Naive thymus-derived CD4-positive, alpha-beta T cell (primary cell): ENCODE measurements at regions not wholly inside any gene's neighbourhood (a gene's known extent, or its start where the extent isn't known, plus 50 kb on each side); places are given as distances from the start of the nearest gene placed in this dataset.
A peak's percentile ranks its signal among the peaks of the same experiment; 100 is the strongest.

Source experiments
- ATAC-seq: fragments of 150-1000 bp; cut with Tn5 transposase; 2 replicates; pipeline ENCODE4 v1.10.0; 2021; ENCODE audit warnings: mild to moderate bottlenecking, moderate library complexity
- CTCF ChIA-PET: fragments of 350-600 bp; sonication (Branson Sonifier 250); formaldehyde crosslinking; loops from one replicate; lab custom pipeline; 2021; ENCODE audit warnings: antibody characterized with exemption; lab: Charles Lee
- POLR2A ChIA-PET: fragments of 350-600 bp; sonication (Branson Sonifier 250); formaldehyde crosslinking; loops from one replicate; lab custom pipeline; 2021; ENCODE audit warnings: antibody characterized with exemption, inconsistent platforms; lab: Charles Lee
- DNase-seq, 9 donors: peaks; one replicate each; pipeline versions ENCODE4 v3.0.0 to v3.0.0-alpha.2; 2020 to 2022; ENCODE audit warnings: mixed read lengths in 1 of 9
- H3K27ac ChIP-seq: one replicate; pipeline ENCODE4 v1.7.0; 2013; ENCODE audit warnings: mild to moderate bottlenecking, low read depth, low read length, moderate library complexity
- H3K27me3 ChIP-seq, 2 donors: one replicate each; pipeline ENCODE4 v1.7.0; 2013; ENCODE audit warnings: low read length in 2 of 2, mild to moderate bottlenecking in 2 of 2, moderate library complexity in 2 of 2; ENCODE audit not compliant: control insufficient read depth in 2 of 2, insufficient read depth in 2 of 2
- H3K36me3 ChIP-seq, 3 experiments: 1 replicate in 2 of 3; 2 replicates in 1 of 3; pipeline ENCODE4 v1.7.0; 2013; ENCODE audit warnings: low read length in 3 of 3, mild to moderate bottlenecking in 3 of 3, moderate library complexity in 1 of 3; ENCODE audit not compliant: insufficient read depth in 3 of 3, control insufficient read depth in 2 of 3
- H3K4me1 ChIP-seq, 2 donors: one replicate each; pipeline ENCODE4 v1.7.0; 2013; ENCODE audit warnings: low read length in 2 of 2, mild to moderate bottlenecking in 2 of 2, moderate library complexity in 1 of 2; ENCODE audit not compliant: control insufficient read depth in 2 of 2, insufficient read depth in 2 of 2
- H3K4me3 ChIP-seq: 2 replicates; pipeline ENCODE4 v1.7.0; 2013; ENCODE audit warnings: mild to moderate bottlenecking, low read length
- H3K9me3 ChIP-seq, 3 experiments: 1 replicate in 2 of 3; 2 replicates in 1 of 3; pipeline ENCODE4 v1.7.0; 2013; ENCODE audit warnings: low read length in 3 of 3; ENCODE audit not compliant: control insufficient read depth in 2 of 3
- H3K27ac Mint-ChIP-seq, 9 donors: one replicate each; pipeline ENCODE4 v1.8.0; 2020 to 2022; ENCODE audit warnings: mixed read lengths in 9 of 9, mild to moderate bottlenecking in 8 of 9, moderate library complexity in 5 of 9, inconsistent platforms in 2 of 9
- H3K27me3 Mint-ChIP-seq, 5 donors: one replicate each; pipeline ENCODE4 v1.8.0; 2021 to 2022; ENCODE audit warnings: mixed read lengths in 5 of 5, mild to moderate bottlenecking in 1 of 5
- H3K36me3 Mint-ChIP-seq, 5 donors: one replicate each; pipeline ENCODE4 v1.8.0; 2020 to 2022; ENCODE audit warnings: mixed read lengths in 5 of 5, mild to moderate bottlenecking in 3 of 5, inconsistent platforms in 1 of 5
- H3K4me1 Mint-ChIP-seq, 7 donors: one replicate each; pipeline ENCODE4 v1.8.0; 2020 to 2022; ENCODE audit warnings: mixed read lengths in 7 of 7, mild to moderate bottlenecking in 3 of 7, inconsistent platforms in 1 of 7
- H3K4me3 Mint-ChIP-seq, 10 donors: one replicate each; pipeline ENCODE4 v1.8.0; 2020 to 2022; ENCODE audit warnings: mild to moderate bottlenecking in 10 of 10, mixed read lengths in 10 of 10, moderate library complexity in 6 of 10, inconsistent platforms in 2 of 10
- H3K9me3 Mint-ChIP-seq, 11 donors: one replicate each; pipeline ENCODE4 v1.8.0; 2020 to 2022; ENCODE audit warnings: mixed read lengths in 11 of 11, mild to moderate bottlenecking in 4 of 11, inconsistent platforms in 1 of 11, moderate library complexity in 1 of 11
- intact Hi-C, 2 donors: fragments of 100-400 bp; cut with micrococcal nuclease; formaldehyde crosslinking; loops; one replicate each; pipeline ENCODE4 v1.15.1; 2023

DNA sequence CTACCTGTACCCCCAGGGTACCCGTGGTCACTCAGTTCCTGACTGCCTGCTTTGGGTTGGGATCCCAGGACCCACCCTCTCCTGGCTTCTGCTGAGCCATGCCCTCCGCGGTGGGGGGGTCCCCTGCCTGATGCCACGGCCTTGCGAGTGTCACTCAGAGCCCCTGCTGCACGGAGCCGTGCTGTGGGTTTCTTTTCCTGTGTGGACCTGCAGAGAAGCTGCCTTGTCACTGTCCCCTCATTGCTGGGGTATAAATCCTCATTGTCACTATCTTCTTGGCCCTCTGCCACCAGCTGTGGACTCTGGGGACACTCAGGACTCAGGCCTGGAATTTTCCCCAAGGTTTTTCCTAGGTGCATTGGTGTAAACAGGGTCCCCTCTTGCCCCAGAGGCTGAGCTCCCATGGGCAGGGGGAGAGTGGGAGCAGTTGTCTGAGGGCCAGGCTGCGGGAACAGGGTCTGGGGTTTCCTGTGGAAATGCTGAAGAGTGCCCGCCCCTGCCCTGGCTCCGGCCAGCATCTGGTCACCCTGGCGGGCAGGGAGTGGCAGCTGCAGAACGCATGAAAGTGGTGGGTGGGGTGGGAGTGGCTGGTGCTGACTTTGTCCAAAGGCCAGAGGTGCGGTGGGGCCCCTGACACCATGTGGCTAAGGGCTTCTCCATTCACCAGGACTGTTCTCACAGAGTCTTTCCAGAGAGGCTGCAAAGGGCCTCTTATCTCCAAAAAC lies 191.7 kb downstream of the GOLGA6L6 start:
- Mint-ChIP-seq H3K27ac (no peak overlapping the region), H3K27me3 (peaks cover 0 to 13% (median 0%) of the 10 kb centered on the region in 5 donors), H3K4me1 (peaks cover 0 to 1% (median 0%) of the 10 kb centered on the region in 7 donors), H3K36me3 (no peaks in the 10 kb centered on the region), H3K9me3 (no peaks in the 10 kb centered on the region), H3K4me3 (no peak overlapping the region)
- H3K9me3 ChIP-seq, result peaks cover 0 to 5% (median 0%) of the 10 kb centered on the region in 3 experiments
- H3K27ac ChIP-seq, result no peak overlapping the region
- ATAC-seq (peak; percentile 8), DNase-seq (peak in 2 of 9 donors; percentile 14 to 24)
- H3K27me3 ChIP-seq, result no peaks in the 10 kb centered on the region
- CTCF ChIA-PET, result no interaction called here
- POLR2A ChIA-PET, result no interaction called here
- no peaks in the 10 kb centered on the region for H3K36me3 ChIP-seq
- H3K4me1 ChIP-seq, result peaks cover 0 to 19% of the 10 kb centered on the region in 2 donors
- intact Hi-C loops, result no loop called here
- H3K4me3 ChIP-seq, result no peak overlapping the region

DNA sequence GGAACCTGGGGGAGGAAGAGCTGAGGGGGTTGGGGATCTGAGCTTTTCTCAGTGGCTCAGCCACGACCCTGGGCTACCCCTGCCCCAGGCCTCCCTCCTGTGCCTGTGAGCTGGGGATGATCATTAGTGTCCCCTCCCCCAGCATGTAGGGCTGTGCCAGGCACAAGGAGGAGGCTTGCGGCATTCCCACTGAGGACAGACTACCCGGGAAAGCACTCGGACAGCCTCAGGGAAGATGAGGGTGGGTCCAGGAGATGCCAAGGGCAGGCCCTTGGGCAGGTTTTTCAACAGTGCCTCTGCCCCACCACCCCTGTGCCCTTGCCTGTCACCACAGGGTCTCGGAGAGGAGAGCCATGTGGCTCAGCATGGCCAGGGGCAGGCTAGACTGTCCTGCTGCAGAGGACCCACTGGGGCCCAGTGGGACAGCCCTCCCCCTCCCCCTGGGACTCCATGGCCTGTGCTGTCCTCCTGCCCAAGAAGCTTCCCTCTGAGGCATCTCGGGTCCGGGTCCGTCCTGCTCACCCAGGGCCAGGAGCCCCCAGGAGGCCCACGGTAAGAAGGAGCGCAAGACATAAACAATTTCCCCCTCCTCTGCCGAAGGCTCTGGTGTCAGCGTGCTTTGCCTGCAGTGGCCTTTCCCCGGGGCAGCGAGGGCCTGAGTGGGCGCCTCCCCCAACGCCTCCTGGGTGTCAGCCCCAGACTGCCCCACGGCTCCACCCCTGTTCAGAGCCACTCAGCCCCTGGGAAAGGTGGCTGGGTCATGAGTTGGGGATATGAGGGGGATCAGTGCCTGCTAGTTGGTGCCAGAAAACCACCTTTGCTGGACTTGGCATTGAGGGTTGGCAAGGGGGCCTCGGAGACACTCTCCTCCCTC lies 192.5 kb downstream of the GOLGA6L6 start:
- no peaks in the 10 kb centered on the region for H3K9me3 Mint-ChIP-seq
- POLR2A ChIA-PET, result no interaction called here
- H3K9me3 ChIP-seq, result peaks cover 0 to 5% (median 0%) of the 10 kb centered on the region in 3 experiments
- H3K4me1 Mint-ChIP-seq, result peaks cover 0 to 1% (median 0%) of the 10 kb centered on the region in 7 donors
- H3K27ac ChIP-seq, result no peak overlapping the region
- peaks cover 0 to 13% (median 0%) of the 10 kb centered on the region in 5 donors for H3K27me3 Mint-ChIP-seq
- no peak overlapping the region for H3K4me3 Mint-ChIP-seq
- DNase-seq (peak in 1 of 9 donors; percentile 22), ATAC-seq (peak; percentile 5)
- peaks cover 0 to 17% of the 10 kb centered on the region in 2 donors for H3K4me1 ChIP-seq
- H3K36me3 Mint-ChIP-seq, result no peaks in the 10 kb centered on the region
- H3K4me3 ChIP-seq, result no peak overlapping the region
- CTCF ChIA-PET, result interaction anchor here (1.2 kb wide), 1 partner anchor 1874 kb away, joined by 4 read pairs; no protein-coding TSS in a partner anchor
- H3K27me3 ChIP-seq, result no peaks in the 10 kb centered on the region
- H3K36me3 ChIP-seq, result no peaks in the 10 kb centered on the region
- intact Hi-C loops, result no loop called here
- H3K27ac Mint-ChIP-seq, result no peak overlapping the region

DNA sequence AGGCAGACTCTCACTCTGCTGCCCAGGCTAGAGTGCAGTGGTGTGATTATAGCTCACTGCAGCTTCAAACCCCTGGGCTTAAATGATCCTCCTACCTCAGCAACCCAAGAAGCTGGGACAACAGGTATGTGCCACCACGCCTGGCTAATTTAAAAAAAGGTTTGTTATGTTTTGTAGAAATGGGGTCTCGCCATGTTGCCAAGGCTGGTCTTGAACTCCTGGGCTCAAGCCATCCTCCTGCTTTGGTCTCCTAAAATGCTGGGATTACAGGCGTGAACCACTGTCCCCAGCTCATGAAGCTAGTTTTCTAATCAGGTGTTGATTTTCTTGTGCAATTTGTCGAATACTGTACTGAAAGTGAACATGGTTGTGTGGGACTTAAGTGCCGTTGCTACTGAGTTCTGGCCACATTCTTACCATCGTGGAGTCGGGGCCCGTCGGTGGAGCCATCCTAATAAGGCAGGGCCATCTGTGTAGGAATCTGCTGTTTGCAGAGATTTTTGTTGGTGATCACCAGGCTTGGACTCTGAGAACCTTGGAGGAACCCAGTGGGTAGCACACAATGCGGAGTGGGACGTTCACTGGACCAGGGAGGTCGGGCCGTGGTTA lies 193.2 kb downstream of the GOLGA6L6 start:
- intact Hi-C loops, result no loop called here
- H3K9me3 Mint-ChIP-seq, result no peaks in the 10 kb centered on the region
- H3K9me3 ChIP-seq, result peaks cover 0 to 5% (median 0%) of the 10 kb centered on the region in 3 experiments
- H3K27ac ChIP-seq, result no peak overlapping the region
- peaks cover 0 to 10% of the 10 kb centered on the region in 2 donors for H3K4me1 ChIP-seq
- H3K36me3 Mint-ChIP-seq, result no peaks in the 10 kb centered on the region
- H3K36me3 ChIP-seq, result no peaks in the 10 kb centered on the region
- ChIA-PET CTCF (interaction anchor here (1.2 kb wide), 1 partner anchor 1874 kb away, joined by 4 read pairs; no protein-coding TSS in a partner anchor), POLR2A (no interaction called here)
- no peaks in the 10 kb centered on the region for H3K27me3 ChIP-seq
- H3K4me1 Mint-ChIP-seq, result peaks cover 0 to 1% (median 0%) of the 10 kb centered on the region in 7 donors
- ATAC-seq (no peak), DNase-seq (no peak)
- H3K4me3 ChIP-seq, result no peak overlapping the region
- no peak overlapping the region for H3K27ac Mint-ChIP-seq
- no peak overlapping the region for H3K4me3 Mint-ChIP-seq
- H3K27me3 Mint-ChIP-seq, result peaks cover 0 to 13% (median 0%) of the 10 kb centered on the region in 5 donors

DNA sequence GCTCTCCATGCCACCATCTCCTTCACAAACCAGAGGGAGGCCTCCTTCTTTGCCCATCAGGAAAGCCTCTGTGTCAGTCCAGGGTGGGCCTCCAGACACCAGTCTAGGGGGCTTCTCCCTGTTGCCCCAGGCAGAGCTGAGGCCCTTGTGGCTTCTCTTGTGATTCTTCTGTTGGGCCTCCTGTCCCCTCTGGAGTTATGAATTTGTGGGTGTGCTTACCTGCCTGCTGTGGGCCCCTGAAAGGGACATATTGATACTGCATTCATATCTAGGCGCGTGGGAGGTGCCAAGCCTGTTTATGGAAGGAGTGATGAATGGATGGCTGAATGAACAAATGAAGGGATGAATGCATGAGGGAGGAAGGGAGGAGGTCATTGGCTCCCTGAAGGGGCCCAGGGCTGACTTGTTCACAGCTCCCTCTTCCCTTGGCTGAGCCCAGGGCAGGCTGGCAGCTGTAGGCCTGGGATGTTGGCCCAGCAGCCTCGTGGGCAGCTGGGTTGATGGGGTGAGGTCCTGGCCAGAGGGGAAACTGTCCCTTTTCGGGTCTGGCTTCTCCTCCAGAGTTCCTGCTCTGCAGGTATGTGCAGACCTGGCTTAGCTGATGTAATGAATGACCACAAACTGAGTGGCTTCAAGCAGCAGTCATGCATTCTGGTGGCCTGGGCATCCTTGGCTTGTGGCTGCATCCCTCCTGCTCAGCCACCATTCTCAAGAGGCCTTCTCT lies 195.4 kb downstream of the GOLGA6L6 start:
- no peaks in the 10 kb centered on the region for H3K9me3 Mint-ChIP-seq
- H3K4me1 Mint-ChIP-seq, result peaks cover 0 to 1% (median 0%) of the 10 kb centered on the region in 7 donors
- no peak overlapping the region for H3K27ac Mint-ChIP-seq
- Histone ChIP-seq H3K4me3 (no peak overlapping the region), H3K27me3 (no peaks in the 10 kb centered on the region), H3K27ac (no peak overlapping the region), H3K36me3 (no peaks in the 10 kb centered on the region), H3K4me1 (no peaks in the 10 kb centered on the region), H3K9me3 (peaks cover 0 to 5% (median 0%) of the 10 kb centered on the region in 3 experiments)
- peaks cover 0 to 12% (median 0%) of the 10 kb centered on the region in 5 donors for H3K27me3 Mint-ChIP-seq
- intact Hi-C loops, result no loop called here
- no peak overlapping the region for H3K4me3 Mint-ChIP-seq
- ChIA-PET CTCF (no interaction called here), POLR2A (no interaction called here)
- ATAC-seq (no peak), DNase-seq (peak in 1 of 9 donors; percentile 6)
- no peaks in the 10 kb centered on the region for H3K36me3 Mint-ChIP-seq

DNA sequence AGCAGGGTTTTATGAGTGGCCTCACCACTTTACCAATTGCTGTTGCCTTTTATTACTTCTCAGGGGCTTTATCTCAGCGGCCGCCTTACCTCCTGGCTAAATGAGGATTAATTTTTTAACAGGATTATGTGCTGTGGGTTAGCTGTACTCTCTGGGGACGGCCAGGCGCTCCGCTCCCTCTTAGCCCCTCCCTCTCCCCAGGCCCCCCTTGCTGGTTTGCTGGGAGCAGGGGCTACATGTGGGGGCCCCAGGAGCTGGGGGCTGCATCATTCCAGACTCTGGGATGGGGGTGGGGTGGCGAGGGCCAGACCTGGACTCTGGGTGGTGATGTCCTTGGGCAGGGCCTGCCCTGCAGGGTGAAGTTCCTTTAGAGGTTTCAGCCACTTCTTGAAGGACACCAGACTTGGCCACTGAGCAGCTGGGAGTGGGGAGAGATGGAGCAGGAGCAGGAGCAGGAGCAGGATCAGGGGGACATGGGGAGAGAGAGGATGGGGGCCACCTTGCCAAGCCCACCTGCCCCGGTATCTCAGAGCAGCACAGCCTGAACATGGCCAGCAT lies 196.1 kb downstream of the GOLGA6L6 start:
- Histone ChIP-seq H3K36me3 (no peaks in the 10 kb centered on the region), H3K4me3 (no peak overlapping the region), H3K27ac (no peak overlapping the region), H3K27me3 (no peaks in the 10 kb centered on the region), H3K4me1 (no peaks in the 10 kb centered on the region), H3K9me3 (peaks cover 0 to 5% (median 0%) of the 10 kb centered on the region in 3 experiments)
- Mint-ChIP-seq H3K9me3 (no peaks in the 10 kb centered on the region), H3K27ac (no peak overlapping the region), H3K4me3 (no peak overlapping the region), H3K27me3 (peaks cover 0 to 9% (median 0%) of the 10 kb centered on the region in 5 donors), H3K4me1 (peaks cover 0 to 1% (median 0%) of the 10 kb centered on the region in 7 donors), H3K36me3 (no peaks in the 10 kb centered on the region)
- peak in 1 of 9 donors; percentile 6 for DNase-seq
- intact Hi-C loops, result no loop called here
- no peak for ATAC-seq
- POLR2A ChIA-PET, result no interaction called here
- CTCF ChIA-PET, result no interaction called here
